ENCODE measurements at regions not wholly inside any gene's neighbourhood (a gene's known extent, or its start where the extent isn't known, plus 50 kb on each side); places are given as distances from the start of the nearest gene placed in this dataset.

GRCh38 chr18:75858754-75859153 lies 431.3 kb upstream of the SMIM21 start:
- no peak for DNase-seq (ENCODE audit: low spot score)
- no peak for TF ChIP-seq CTCF (IDR thresholded peaks at IDR 0.05; ENCODE audit: extremely low read depth, missing control alignments)

GRCh38 chr18:75857558-75857957 lies 430.1 kb upstream of the SMIM21 start:
- no peak for DNase-seq (ENCODE audit: low spot score)
- no peak for TF ChIP-seq CTCF (IDR thresholded peaks at IDR 0.05; ENCODE audit: extremely low read depth, missing control alignments)

- no peak for TF ChIP-seq CTCF (IDR thresholded peaks at IDR 0.05; ENCODE audit: extremely low read depth, missing control alignments)
- DNase-seq (ENCODE audit: low spot score), result no peak
Measured at GRCh38 chr18:75854808-75855207, 427.3 kb upstream of the SMIM21 start.

- no peak for DNase-seq (ENCODE audit: low spot score)
- no peak for TF ChIP-seq CTCF (IDR thresholded peaks at IDR 0.05; ENCODE audit: extremely low read depth, missing control alignments)
Measured at GRCh38 chr18:75854174-75854573, 426.7 kb upstream of the SMIM21 start.

GRCh38 chr18:75846321-75846720 lies 418.8 kb upstream of the SMIM21 start:
- TF ChIP-seq CTCF (IDR thresholded peaks at IDR 0.05; ENCODE audit: extremely low read depth, missing control alignments), result no peak
- DNase-seq (ENCODE audit: low spot score), result no peak

- no peak for TF ChIP-seq CTCF (IDR thresholded peaks at IDR 0.05; ENCODE audit: extremely low read depth, missing control alignments)
- no peak for DNase-seq (ENCODE audit: low spot score)
Measured at GRCh38 chr18:75845413-75845812, 417.9 kb upstream of the SMIM21 start.

GRCh38 chr18:75844146-75844545 lies 416.6 kb upstream of the SMIM21 start:
- TF ChIP-seq CTCF (IDR thresholded peaks at IDR 0.05; ENCODE audit: extremely low read depth, missing control alignments), result no peak
- no peak for DNase-seq (ENCODE audit: low spot score)

Data from GM20000 (cell line).